GM12878 (cell line): ENCODE measurements at regions not wholly inside any gene's neighbourhood (a gene's known extent, or its start where the extent isn't known, plus 50 kb on each side); places are given as distances from the start of the nearest gene placed in this dataset.

Source experiments
- ATAC-seq: fragments of 200-7000 bp; cut with Tn5 transposase; 3 replicates; pipeline ENCODE4 v1.9.1; 2020; ENCODE audit warnings: mild to moderate bottlenecking, moderate library complexity
- BruUV-seq: library from RNA; stranded (reverse); fragments of 400-500 nt; replicated peaks from 2 replicates; lab custom pipeline; 2021; lab: Mats Ljungman, UMichigan
- CTCF ChIA-PET: fragments of 300-600 bp; sonication (Branson Sonifier 250); formaldehyde crosslinking; extraction: SDS; loops from one replicate; lab custom pipeline; 2021; ENCODE audit warnings: inconsistent platforms; lab: Yijun Ruan, JAX
- POLR2A ChIA-PET: fragments of 350-600 bp; formaldehyde crosslinking; extraction: SDS; loops from one replicate; lab custom pipeline; 2021; ENCODE audit warnings: inconsistent platforms; lab: Charles Lee
- RAD21 ChIA-PET: fragments of 300-600 bp; sonication (Branson Sonifier 250); formaldehyde crosslinking; loops from one replicate; lab custom pipeline; 2023; ENCODE audit warnings: antibody characterized with exemption; ENCODE audit not compliant: unreplicated experiment; lab: Charles Lee
- SMC1A ChIA-PET: fragments of 300-600 bp; sonication (Branson Sonifier 250); formaldehyde crosslinking; loops from one replicate; lab custom pipeline; 2023; ENCODE audit not compliant: unreplicated experiment, uncharacterized antibody; lab: Charles Lee
- DNase-seq: peaks from one replicate; pipeline ENCODE4 v3.0.0-alpha.2; 2011; ENCODE audit warnings: low read depth, low spot score
- FAIRE-seq: peaks from 3 replicates; lab custom pipeline; 2011; peaks lifted over from hg19 to GRCh38; lab: Jason Lieb, UNC
- H2AFZ ChIP-seq: 2 replicates; pipeline ENCODE4 v1.6.0; 2011; ENCODE audit warnings: low read depth, low read length, control low read depth; ENCODE audit not compliant: control insufficient read depth
- H3K27ac ChIP-seq: 2 replicates; pipeline ENCODE4 v1.5.1; 2011; ENCODE audit warnings: control low read depth; ENCODE audit not compliant: control insufficient read depth, insufficient read depth
- H3K27me3 ChIP-seq, 2 experiments: replicated peaks in 1 of 2; 2 replicates each; pipeline versions ENCODE4 v1.6.0 to v1.6.1; 2011; ENCODE audit warnings: low read length in 1 of 2; ENCODE audit not compliant: control insufficient read depth in 2 of 2, insufficient read depth in 2 of 2
- H3K36me3 ChIP-seq, 2 experiments: 2 replicates each; pipeline ENCODE4 v1.5.1; 2011; ENCODE audit warnings: low read length in 1 of 2; ENCODE audit not compliant: control insufficient read depth in 2 of 2, insufficient read depth in 2 of 2
- H3K4me1 ChIP-seq: 2 replicates; pipeline ENCODE4 v1.6.1; 2011; ENCODE audit warnings: mild to moderate bottlenecking, low read length, moderate library complexity, mixed read lengths; ENCODE audit not compliant: control insufficient read depth, insufficient read depth
- H3K4me2 ChIP-seq: 2 replicates; pipeline ENCODE4 v1.6.0; 2011; ENCODE audit warnings: control low read depth; ENCODE audit not compliant: control insufficient read depth, insufficient read depth
- H3K4me3 ChIP-seq: fragments of 200-600 bp; sonication (generic); 2 replicates; pipeline ENCODE4 v1.5.1; 2016
- H3K79me2 ChIP-seq: 2 replicates; pipeline ENCODE4 v1.6.0; 2011; ENCODE audit warnings: low read length; ENCODE audit not compliant: control insufficient read depth, insufficient read depth
- H3K9ac ChIP-seq: 2 replicates; pipeline ENCODE4 v1.8.0; 2011; ENCODE audit warnings: low read length, control low read depth, mixed read lengths; ENCODE audit not compliant: control insufficient read depth, insufficient read depth
- H3K9me3 ChIP-seq: replicated peaks from 3 replicates; pipeline ENCODE4 v1.5.1; 2011; ENCODE audit warnings: mild to moderate bottlenecking, low read length; ENCODE audit not compliant: control insufficient read depth, insufficient read depth
- H4K20me1 ChIP-seq: 2 replicates; pipeline ENCODE4 v1.6.0; 2011; ENCODE audit not compliant: control insufficient read depth, insufficient read depth
- BCL11A ChIP-seq: IDR thresholded peaks from 2 replicates; pipeline ENCODE4 v1.6.1; 2011; ENCODE audit warnings: low read depth, low read length
- BHLHE40 ChIP-seq, 2 experiments: fragments of 450-650 bp in 1 of 2; IDR thresholded peaks; 2 replicates each; pipeline ENCODE4 v1.6.1; 2011 to 2017; ENCODE audit warnings: low read depth in 2 of 2, borderline replicate concordance in 1 of 2, improper control_type of control experiment in 1 of 2, low read length in 1 of 2, mild to moderate bottlenecking in 1 of 2
- DPF2 ChIP-seq: fragments of 450-650 bp; IDR thresholded peaks from 2 replicates; pipeline ENCODE4 v1.6.1; 2017; ENCODE audit warnings: mild to moderate bottlenecking
- GATAD2B ChIP-seq: fragments of 450-650 bp; conservative IDR thresholded peaks from 2 replicates; pipeline ENCODE4 v1.6.1; 2017; ENCODE audit warnings: low read depth, mild to moderate bottlenecking, moderate library complexity
- HCFC1 ChIP-seq: fragments of 150-350 bp; IDR thresholded peaks from 2 replicates; pipeline ENCODE4 v1.6.1; 2014; ENCODE audit warnings: low read length
- HDGF ChIP-seq: fragments of 450-650 bp; IDR thresholded peaks from 2 replicates; pipeline ENCODE4 v1.6.1; 2016; ENCODE audit warnings: antibody characterized with exemption
- YBX1 ChIP-seq: fragments of 450-650 bp; IDR thresholded peaks from 2 replicates; pipeline ENCODE4 v1.6.1; 2016; ENCODE audit warnings: antibody characterized with exemption
- WGBS: methylation state at CpG from one replicate; pipeline ENCODE4 v1.1.6; 2016; ENCODE audit warnings: low lambda C conversion rate; ENCODE audit not compliant: insufficient replicate concordance, insufficient coverage; ENCODE audit errors: missing lambda C conversion rate; 5-methylcytosine and 5-hydroxymethylcytosine counted together
- in situ Hi-C: fragments of 300-500 bp; cut with MboI; formaldehyde crosslinking; loops from 9 replicates; pipeline ENCODE4 v1.14.3; 2018; ENCODE audit warnings: mixed read lengths
- intact Hi-C: fragments of 100-400 bp; cut with micrococcal nuclease; formaldehyde crosslinking; loops from one replicate; pipeline ENCODE4 v1.14.2; 2022; ENCODE audit not compliant: unreplicated experiment
- TF ChIP-seq, protein P1 (sequence below): fragments of 450-650 bp; IDR thresholded peaks from 2 replicates; pipeline ENCODE4 v1.6.1; 2017; ENCODE audit warnings: mild to moderate bottlenecking
- TF ChIP-seq, protein P2 (sequence below): fragments of 450-650 bp; IDR thresholded peaks from 2 replicates; pipeline ENCODE4 v1.6.1; 2017; ENCODE audit warnings: antibody characterized with exemption, mild to moderate bottlenecking, moderate library complexity

DNA sequence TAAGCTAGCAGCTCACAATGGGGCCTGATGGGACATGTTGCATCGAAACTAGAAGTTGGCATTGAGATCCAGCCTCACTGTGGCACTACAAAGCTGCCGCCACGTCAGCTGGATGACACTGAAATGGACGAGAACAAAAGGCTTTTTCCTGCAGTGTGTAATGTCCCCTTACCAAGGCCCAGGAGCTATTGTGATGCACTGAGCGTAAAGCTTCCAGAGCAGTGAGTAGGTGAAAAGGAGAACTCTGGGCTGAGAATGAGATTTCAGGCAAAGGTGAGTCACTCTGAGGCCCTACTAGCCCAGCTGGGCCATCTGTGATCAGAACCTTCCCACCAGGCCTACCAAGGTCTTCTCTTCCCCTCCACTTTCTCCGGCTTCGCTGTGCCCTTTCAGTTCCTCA, 528.1 kb upstream of the KLF4 start:
- POLR2A ChIA-PET = no interaction called here
- Histone ChIP-seq H3K79me2 (no peaks in the 10 kb centered on the region), H3K4me3 (no peak overlapping the region), H3K27me3 (no peaks in the 10 kb centered on the region), H3K9me3 (no peaks in the 10 kb centered on the region)
- FAIRE-seq = no peak
- no peak for TF ChIP-seq HCFC1
- TF ChIP-seq GATAD2B = no peak
- no peak for TF ChIP-seq BHLHE40 (IDR thresholded peaks at IDR 0.05; ENCODE audit: borderline replicate concordance in 1 of 2, low read depth in 2 of 2, low read length in 1 of 2)
- no peak for TF ChIP-seq BCL11A
- TF ChIP-seq DPF2 = no peak
- TF ChIP-seq, protein P1, sequence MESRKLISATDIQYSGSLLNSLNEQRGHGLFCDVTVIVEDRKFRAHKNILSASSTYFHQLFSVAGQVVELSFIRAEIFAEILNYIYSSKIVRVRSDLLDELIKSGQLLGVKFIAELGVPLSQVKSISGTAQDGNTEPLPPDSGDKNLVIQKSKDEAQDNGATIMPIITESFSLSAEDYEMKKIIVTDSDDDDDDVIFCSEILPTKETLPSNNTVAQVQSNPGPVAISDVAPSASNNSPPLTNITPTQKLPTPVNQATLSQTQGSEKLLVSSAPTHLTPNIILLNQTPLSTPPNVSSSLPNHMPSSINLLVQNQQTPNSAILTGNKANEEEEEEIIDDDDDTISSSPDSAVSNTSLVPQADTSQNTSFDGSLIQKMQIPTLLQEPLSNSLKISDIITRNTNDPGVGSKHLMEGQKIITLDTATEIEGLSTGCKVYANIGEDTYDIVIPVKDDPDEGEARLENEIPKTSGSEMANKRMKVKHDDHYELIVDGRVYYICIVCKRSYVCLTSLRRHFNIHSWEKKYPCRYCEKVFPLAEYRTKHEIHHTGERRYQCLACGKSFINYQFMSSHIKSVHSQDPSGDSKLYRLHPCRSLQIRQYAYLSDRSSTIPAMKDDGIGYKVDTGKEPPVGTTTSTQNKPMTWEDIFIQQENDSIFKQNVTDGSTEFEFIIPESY = no peak
- TF ChIP-seq, protein P2, sequence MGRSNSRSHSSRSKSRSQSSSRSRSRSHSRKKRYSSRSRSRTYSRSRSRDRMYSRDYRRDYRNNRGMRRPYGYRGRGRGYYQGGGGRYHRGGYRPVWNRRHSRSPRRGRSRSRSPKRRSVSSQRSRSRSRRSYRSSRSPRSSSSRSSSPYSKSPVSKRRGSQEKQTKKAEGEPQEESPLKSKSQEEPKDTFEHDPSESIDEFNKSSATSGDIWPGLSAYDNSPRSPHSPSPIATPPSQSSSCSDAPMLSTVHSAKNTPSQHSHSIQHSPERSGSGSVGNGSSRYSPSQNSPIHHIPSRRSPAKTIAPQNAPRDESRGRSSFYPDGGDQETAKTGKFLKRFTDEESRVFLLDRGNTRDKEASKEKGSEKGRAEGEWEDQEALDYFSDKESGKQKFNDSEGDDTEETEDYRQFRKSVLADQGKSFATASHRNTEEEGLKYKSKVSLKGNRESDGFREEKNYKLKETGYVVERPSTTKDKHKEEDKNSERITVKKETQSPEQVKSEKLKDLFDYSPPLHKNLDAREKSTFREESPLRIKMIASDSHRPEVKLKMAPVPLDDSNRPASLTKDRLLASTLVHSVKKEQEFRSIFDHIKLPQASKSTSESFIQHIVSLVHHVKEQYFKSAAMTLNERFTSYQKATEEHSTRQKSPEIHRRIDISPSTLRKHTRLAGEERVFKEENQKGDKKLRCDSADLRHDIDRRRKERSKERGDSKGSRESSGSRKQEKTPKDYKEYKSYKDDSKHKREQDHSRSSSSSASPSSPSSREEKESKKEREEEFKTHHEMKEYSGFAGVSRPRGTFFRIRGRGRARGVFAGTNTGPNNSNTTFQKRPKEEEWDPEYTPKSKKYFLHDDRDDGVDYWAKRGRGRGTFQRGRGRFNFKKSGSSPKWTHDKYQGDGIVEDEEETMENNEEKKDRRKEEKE = no peak
- TF ChIP-seq YBX1 = no peak
- TF ChIP-seq HDGF = no peak
- TF ChIP-seq, all 136 proteins: peak for 0
- CTCF ChIA-PET = no interaction called here
- no TSS peak for BruUV-seq
- H3K9ac ChIP-seq = no peak overlapping the region
- 31% methylated on average over 7 of the region's 7 CpGs for WGBS
- ATAC-seq = no peak
- H3K36me3 ChIP-seq = no peaks in the 10 kb centered on the region
- H3K4me1 ChIP-seq = no peaks in the 10 kb centered on the region
- SMC1A ChIA-PET = no interaction called here
- H4K20me1 ChIP-seq = no peaks in the 10 kb centered on the region
- no peak overlapping the region for H2AFZ ChIP-seq
- RAD21 ChIA-PET = no interaction called here
- H3K4me2 ChIP-seq = no peak overlapping the region
- in situ Hi-C loops = no loop called here
- intact Hi-C loops = no loop called here
- no peak overlapping the region for H3K27ac ChIP-seq
- DNase-seq = no peak
